ENCODE measurements at regions not wholly inside any gene's neighbourhood (a gene's known extent, or its start where the extent isn't known, plus 50 kb on each side); places are given as distances from the start of the nearest gene placed in this dataset.
A peak's percentile ranks its signal among the peaks of the same experiment; 100 is the strongest.

DNA sequence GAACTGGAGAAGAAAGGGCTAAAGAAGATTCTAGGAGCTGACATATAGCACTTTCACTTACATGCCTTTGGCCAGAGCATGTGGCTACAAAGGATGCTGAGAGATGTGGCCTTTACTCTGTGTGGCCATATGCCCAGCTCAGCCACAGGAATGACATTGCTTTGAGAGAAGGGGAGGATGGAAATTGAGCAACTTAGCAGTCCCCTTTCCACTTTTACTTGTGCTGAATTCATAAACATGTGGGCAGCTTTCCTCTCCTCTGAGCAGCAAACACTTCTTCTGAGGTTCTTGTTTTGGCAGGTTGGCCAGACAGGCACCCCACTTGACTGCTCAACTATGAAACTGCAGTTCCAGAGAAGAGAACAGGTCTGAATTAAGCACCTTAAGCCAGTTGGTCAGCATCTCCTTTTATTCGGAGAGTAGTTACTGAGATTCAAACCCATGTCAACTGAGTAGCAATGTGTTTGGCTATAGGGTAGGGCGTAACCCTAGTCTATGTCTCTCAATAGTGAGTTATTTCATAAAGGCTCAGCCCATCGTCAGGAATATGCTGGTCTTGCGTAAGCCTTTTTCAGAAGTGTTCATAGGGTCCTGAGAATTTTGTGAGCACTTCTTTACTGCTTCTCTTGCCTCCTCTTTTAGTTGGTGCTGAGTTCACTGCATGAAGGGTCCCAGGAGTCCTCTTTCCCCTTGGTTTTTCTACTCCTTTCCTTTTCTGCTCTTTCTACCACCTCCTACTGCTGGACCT lies 134.5 kb downstream of the PALM2AKAP2 start:
- DNase-seq: peak; percentile 34

DNA sequence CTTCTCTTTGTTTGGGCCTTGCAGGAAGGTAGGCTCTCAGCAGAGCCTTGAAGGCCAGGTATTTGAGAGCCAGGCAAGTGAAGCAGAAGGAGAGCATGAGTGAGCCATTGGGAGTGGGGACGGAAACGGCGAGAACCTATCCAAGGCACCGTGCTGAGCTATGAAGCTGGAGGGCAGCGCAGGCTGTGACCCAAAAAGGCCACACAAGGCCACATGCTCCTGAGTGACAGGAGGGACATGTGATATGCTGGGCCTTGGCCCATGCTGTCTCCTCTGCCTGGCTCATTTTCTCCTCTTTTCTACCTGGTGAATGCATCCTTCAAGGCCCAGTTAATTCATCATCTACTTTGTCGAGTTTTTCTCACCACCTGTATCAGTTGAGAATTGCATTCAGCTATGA lies 136.3 kb downstream of the PALM2AKAP2 start:
- DNase-seq: no peak

DNA sequence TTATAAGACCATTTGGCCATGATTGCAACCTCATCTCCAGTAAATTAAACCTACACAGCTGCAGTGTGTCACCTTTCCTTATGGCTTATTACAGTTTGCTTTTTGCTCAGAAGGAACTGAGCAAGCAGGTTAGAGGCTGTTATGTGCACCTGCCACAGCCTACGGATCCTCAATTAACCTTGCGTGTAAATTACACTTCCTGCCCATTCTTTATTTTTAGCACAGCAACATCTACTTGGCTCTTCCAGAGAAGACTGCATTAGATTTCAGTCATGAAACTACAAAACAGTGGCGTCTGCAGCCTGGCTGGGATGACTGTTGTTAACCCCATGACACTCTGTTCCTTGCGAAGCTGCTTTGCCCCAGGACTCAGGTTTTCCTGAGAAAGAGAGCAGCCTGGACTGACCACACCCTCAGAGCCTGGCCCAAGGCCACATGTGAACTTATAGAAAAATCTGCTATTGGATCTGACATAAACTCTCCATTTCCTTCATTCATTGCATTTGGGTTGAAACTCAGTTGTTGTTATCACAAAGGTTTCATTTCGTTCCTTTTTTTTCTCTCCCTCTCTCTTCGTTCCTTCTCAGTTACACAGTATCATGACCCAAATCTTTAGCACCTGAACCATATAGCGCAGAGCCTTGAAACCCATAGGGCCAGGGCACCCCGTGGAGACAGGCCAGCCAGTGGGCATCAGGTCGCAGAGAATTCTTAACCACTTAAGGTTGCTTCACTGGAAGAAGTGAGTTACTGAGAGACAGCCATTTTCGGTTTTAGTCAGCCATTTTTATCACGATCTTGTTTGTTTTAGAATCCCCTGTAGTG lies 138.6 kb downstream of the PALM2AKAP2 start:
- peak; percentile 24 for DNase-seq

DNA sequence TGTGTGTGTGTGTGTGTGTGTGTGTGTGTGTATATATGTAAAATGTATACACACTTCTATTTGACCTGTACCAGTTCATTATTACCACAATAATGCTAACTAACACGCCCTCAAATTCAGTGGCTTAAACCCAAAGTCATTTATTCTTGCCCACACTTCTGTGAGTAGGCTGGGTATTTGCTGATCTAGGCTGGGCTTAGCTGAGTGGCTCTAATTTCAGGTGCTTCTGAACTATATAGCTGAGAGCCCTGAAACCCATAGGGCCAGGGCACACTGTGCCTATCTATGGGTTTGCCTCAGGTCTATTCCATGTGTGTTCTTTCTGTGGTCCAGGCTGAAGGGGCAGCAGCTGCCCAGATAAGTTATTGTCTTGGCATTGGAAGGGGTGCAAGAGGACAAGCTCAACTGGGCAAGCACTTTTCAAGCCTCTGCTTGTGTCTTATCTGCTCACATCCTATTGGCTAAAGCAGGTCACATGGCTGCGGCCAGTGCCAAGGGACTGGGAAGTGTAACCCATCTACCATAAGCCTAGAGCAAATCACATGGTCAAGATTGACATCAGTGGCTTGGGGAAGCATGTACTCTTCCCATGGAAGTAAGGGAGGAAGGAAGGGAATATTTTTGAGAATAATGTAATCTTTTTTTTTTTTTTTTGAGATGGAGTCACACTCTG lies 139.9 kb downstream of the PALM2AKAP2 start:
- DNase-seq: no peak

DNA sequence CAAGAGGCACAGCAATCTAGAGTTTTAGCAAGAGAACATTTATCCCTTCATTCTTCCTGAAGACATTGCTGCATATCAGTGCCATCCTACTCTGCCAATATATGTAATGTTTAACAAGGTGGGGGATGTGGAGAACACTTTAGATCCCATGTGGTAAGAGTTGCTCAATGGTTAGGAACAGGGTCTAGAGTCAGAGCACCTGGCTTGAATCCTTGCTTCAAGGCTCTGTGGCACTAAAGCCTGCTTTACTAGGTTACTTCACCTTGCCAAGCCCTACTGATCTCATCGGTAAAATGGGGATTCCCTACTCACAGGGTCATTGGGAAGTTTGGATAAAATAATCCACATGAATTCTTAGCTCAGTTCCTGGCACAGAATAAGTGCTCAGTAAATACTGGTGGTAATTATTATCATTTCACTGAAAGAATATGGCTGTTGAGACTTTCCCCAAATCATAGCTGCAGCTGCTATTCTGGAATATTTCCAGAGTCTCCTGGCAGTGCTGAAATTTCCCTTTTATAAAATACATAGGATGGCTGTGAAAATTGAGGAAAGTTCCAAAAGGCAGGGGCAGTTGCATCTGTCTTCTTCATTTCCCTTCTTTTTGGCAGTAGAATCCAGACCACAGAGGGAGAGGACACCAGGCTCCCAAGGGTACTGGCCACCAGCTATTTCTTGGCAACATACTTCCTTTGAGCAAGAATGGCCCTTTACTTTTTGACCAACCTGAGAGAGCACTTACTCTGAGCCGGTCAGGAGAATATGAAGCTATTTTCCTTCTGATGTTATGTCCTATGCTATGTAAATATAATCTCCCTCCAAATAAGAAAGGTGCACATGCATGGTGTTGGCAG lies 142.8 kb downstream of the PALM2AKAP2 start:
- DNase-seq: no peak

DNA sequence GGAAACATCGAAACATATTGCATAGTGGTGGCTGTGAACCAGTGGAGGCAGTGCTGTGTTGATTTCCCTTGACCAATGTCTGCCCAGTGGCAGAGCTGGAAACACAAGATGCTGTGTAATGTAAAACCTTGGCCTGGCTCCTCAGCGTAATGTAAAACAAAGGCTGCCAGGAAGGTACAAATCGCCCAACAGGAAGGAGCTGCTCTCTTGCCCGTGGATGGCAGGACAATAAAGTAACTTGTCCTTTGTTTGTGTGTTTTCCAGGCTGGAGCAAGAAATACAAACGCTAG lies 143.4 kb downstream of the PALM2AKAP2 start:
- DNase-seq: no peak

DNA sequence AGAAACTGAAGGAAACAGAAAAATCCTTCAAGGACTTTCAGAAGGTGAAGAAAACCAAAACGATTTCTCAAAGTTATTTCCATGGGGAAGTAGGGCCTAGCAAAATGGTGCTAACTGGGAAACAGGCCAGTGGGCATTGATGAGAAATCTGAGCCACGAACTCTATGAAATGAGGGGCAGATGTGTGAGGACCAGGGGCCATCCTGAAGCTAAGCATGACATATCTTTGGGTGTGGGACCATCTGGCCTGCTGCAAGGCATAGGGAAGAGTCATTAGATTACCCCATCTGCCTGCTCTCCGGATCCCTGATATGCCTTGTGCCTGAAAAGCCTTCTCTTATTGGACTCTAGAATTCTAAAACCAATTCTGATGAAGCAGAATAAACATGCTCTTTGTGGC lies 143.8 kb downstream of the PALM2AKAP2 start:
- DNase-seq: no peak

DNA sequence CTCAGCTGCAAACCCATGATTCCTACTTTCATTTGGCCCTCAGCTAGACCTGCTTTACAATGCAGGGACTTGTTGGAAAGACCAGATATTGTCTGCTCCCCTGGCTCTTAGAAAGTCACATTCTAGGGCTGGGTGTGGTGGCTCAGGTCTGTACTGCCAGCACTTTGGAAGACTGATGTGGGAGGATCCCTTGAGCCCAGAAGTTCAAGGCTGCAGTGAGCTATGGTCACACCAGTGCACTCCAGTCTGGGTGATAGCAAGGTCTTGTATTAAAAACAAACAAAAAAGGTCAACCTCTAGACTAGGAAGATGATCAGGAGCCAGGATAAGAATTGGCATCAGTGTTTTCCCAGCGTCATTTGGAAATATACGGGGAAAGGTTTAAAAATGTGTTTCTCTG lies 145.8 kb downstream of the PALM2AKAP2 start:
- DNase-seq: no peak

DNA sequence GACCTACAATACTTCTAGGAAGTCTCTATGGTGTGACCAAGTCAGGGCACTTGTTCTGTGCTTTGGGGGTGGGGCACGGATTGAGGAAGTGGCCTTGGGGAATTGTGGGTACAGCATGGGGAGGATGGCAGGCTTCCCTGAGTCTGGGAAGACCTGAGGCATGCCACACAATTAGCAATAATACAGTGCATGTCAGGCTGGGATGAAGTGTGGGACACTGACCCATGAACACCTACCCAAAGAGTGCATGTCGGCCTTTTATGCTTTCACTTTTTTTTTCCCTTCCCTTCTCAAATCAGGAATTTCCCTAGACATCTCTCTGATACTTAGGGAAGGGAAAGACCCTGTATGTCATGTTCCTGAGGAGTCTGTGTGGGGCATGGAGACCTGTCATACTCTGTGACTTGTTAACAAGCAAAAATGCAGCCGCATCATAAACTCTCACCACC lies 146.4 kb downstream of the PALM2AKAP2 start:
- no peak for DNase-seq

DNA sequence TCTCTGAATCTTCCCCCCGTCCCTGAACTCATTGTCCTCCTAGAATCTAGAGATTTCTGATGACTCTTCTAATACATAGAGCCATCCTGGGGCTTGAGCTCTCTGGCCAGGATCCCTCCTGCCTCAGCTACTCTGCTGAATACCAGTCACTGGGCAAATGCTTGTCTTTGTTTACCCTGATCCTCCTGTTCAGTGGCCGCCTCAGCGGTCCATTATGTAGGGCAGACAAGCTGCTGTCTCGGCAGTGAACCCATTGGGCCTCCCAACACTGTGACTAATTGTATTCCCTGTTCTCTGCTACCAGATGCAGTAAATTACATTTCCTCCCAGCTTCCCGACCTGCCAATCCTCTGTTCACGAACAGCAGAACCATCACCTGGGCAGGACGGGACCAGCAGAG lies 151.6 kb downstream of the PALM2AKAP2 start:
- DNase-seq: no peak

DNA sequence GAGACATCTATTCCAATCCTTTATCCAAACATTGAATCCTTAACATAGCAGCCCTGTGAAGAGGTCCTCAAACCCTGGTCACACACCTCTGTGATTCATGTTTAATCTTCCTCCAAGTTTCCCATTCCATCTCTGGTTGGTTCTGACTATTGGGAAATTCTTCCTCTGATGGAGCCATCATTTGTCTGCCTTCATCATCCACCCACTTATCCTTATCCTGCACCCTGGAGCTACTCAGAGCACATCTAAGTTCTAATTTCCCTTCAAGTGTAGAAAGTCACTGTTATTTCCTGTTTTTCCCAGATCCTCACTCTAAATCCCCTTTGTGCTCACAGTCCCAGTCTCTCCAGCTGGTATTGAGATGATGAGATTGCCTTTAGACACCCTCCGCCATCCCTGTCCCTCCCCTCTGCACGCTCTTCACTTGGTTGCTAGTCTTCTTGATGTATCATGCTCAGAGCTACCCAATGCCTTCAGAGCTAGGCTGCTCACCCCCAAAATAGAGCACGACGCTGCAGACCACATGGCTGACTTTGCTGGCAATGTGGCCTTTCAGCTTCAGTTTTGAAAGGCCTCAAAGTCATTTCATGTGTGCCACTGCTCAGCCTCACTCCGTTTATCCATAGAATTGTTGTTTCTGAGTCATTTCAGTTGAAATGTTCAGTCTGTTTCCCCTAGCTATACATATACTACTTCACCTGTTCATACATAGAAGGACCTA lies 154.3 kb downstream of the PALM2AKAP2 start:
- no peak for DNase-seq

DNA sequence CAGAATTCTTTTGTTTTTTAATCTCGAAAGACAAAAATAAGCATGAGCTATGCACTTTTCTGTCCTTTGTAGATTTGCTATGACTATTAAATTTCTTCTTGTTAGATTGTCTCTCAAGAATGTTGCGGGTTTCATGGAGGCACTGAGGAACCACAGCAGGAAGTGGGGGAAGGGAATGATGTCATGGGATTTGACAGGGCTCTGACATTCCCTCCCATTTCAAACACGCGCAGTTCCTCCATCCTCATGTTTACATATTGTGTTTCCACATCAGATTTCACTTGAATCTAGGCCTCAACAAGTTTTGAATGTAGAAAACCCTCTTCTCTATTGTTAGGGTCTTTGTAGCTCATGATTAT lies 154.8 kb downstream of the PALM2AKAP2 start:
- DNase-seq: no peak

DNA sequence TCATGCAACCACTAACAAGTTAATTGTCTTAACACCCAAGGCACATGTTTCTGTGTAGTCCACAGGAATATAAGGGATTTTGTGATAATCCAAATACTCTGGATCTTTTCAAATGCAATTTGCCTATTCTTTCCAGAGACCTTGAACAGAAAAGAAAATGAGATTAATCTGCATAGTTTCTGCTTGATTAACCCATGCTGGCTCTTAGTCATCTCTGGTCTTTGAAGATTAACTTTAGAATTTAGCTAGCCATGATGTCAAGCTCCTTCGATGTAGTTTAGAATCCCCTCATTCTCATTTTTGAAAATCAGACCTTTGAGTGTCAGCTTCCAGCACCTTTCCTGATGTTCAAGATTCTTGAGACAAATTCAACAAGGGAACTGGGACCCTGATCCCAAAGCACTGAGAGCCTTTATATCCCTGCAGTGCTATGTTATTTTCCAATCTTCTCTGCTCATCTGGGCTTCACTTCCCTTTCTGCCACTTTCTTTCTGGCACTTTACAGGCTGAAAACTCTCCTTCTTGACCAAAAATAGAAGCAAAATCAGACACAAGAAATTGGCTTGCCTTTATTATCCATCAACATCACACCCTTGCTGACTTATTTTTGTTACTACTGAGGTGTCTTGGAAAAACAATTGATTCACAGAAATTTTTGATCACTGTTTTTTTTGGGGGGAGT lies 155.5 kb downstream of the PALM2AKAP2 start:
- DNase-seq: no peak

DNA sequence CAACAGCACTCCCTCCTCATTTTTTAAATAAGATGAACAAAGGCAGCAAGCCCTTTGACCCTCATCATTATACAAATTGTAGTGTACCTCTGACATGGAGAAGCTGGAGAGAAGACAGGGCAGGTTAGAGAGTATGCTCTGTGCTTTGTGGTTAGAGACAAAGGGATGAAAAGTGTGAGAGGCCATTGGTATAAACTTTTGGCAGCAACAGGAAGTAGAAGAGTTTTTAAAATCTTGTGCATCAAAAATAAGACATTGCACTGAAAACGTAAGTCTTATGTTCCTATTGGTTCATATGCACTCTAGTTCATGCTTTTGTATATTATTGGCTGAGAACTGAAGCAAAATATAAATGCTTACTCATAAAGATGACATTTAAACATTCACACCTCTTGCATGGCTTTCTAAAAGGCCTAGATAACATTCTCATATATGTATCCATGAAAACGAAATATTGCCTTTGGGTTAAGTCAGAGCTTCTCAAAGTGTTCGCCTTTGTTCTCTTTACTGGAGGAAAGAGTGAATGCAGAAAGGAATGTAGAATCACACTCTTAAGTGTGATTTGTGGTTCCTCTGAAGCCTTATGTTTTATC lies 158.0 kb downstream of the PALM2AKAP2 start:
- no peak for DNase-seq

DNA sequence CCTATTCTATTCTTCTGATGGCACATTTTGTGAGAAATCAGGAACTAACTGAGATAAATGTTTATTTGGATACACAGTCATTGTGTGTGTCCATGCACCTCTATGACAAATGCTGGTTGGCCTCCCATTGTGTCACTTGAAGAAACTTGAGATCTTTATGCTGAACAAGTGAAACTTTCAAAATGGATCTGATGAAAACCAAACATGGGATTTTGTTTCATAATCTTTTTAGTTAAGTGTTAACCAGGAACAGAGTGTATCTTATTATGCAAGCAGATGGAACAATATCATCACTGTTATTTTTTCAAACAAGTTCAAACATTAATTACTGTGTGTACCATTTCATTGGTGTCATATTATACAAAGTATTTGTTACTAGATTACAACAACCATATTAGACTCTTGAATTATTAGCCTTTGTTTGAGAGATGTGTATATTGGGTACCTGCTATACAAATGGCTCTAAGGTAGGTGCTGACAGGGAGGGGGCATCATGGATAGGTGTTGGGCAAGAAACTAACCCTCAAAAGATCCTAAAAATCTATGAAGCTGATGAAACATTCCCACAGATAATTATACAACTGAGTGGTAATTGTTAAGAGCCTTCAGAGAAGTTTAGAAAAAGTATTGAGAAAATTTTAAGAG lies 159.8 kb downstream of the PALM2AKAP2 start:
- DNase-seq: no peak

DNA sequence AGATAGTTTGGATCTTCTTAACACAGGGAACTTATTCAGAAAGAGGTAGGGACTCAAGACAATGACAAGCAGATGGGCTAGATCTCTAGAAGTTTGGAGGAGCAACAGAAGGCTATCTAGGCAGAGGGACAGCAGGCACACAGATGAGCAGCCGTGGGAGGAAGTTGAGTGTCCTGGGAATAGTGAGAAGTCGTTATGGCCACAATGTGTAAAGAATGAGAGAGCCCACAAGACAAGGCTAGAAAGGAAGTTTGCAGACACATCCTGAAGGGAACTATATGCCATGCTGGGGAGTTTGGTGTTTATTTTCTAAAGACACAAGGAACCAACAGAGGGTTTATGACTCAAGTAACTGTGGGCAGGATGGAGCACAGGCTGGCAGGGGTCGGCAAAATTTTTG lies 160.6 kb downstream of the PALM2AKAP2 start:
- no peak for DNase-seq

DNA sequence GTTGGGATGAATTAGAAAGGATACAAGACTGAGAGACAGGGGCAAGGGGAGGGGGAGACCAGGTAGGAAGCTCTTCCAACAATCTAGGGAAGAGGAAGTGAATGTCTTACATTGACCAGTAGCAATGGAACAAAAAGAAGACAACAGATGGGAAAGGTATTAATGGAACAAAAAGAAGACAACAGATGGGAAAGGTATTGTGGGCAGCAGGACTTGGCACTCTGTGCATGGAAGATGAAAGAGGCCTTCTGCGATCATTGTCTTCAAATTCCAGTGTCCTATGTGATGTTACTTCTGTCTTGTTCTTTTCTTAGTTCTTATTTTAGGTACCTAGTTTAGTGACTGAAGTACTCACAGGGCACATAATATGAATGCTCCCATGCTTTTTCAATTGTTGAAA lies 161.8 kb downstream of the PALM2AKAP2 start:
- DNase-seq: no peak

DNA sequence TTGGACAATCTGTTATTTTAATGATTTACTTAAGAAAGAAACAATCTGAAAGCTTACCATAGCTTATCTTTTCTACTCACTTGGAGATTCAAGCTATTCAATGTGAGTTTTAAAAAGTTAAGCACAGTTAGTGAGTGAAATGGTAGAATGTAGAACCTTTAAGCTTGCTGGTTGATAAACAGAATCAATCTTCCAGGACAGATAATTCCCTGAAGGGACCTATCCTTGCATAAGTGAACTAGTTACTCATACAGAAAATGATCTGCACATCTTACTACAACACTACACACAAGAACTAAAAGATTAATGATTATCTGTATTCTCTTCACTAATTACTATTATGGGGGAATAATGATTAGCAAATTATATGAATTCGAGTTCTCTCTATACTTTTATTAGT lies 165.6 kb downstream of the PALM2AKAP2 start:
- DNase-seq: no peak

DNA sequence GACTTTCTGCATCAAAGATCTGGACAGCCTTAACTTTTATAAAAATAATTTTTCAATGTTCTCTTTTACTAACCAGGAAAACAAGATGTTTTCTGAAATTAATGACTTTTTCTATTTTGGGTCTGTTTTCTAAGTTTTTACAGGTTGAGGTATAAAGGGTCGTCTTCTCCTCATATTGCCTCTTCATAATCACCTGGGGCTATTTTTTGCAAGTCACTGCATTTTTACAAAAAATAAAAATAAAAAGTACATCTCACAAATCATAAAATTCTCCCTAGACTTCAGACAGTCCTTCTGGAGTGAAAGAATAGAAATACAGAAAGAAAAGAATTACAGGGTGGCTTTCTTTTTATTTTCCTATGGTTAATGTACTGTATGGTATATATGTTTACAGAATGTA lies 168.5 kb downstream of the PALM2AKAP2 start:
- no peak for DNase-seq

DNA sequence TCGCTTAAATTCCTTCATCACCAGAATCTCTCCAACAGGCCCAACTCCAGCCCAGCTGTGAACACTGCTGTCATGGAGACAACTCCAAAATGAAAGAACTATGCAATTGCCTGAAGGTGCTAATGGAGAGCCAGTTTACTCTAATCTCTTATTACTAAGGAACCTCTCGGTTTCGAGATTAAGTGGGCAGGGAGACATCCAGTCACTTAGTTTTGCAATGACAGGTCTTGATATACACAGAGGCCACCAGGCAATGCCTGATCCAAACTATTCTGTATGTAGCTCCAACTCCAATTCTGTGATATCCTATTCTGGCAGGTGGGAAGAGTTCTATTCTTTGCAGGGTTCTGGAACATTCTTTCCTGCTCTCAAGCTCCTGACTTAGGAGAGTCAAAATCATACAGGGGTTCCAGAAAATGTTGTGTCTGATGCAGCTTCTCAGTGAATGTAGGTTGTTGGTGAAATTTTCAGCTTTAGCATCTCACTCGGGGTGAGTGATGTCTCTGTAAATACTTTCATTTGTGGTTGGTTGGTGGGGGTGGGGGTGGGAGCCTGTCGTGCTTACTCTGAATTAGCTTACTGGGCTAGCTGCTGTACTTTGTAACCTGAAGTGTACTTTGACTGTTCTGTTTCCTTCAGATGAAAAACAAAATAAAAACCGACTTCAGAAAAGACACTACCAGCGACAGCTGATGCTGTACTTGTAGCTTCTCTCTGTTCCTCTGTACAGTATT lies 170.9 kb downstream of the PALM2AKAP2 start:
- no peak for DNase-seq
